ENCODE measurements at regions not wholly inside any gene's neighbourhood (a gene's known extent, or its start where the extent isn't known, plus 50 kb on each side); places are given as distances from the start of the nearest gene placed in this dataset.
"Not testable (repeated sequence)": the region's sequence is repeated elsewhere in the genome, so short reads cannot be mapped to it uniquely, and the experiment has no call there.

DNA sequence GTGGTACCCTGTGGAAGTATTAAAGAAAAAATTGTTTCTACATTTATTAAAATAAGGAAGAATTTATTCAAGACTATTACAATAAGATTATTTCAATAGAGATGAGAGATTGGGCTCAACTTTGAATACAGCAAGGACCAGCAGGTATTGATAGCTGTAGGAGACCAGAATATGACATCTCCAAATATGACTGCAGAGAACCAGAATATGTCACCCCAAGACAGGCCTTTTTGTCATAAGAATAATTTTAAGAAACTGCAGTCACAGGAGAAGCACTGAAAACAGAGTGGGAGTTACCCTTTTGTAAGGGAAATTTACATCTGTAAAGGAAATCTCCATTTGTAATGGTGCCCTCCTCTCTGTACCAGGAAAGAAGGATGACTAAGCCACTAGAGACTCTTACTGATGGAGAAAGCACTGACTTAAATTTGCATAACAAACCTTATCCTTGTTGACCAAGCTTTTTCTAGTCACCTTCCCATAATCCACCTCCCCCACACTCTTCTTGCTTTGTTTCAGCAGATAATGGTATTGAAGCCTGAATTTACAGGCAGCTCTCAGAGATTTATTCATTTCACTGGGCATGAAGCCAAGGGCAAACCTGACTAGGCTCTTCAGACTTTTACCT lies 145.1 kb upstream of the RMP24 start:
- DNase-seq = no peak

DNA sequence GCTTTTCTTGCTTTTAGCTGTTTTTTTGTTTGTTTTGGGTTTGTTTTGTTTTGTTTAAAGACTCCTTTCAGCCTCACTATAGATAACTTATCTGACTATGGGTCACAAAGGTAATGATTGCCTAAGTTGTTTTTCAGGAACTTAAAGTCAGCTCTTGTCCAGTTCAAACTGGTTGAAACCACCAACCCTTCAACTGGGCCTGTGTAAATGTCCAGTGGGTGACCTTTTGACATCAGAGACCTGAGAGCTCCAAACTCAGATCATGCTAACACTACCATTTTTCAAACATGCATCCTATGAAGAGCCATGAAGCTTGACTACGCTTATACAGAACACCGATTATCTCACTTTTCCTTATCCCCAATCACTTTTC lies 144.6 kb upstream of the RMP24 start:
- DNase-seq = no peak

DNA sequence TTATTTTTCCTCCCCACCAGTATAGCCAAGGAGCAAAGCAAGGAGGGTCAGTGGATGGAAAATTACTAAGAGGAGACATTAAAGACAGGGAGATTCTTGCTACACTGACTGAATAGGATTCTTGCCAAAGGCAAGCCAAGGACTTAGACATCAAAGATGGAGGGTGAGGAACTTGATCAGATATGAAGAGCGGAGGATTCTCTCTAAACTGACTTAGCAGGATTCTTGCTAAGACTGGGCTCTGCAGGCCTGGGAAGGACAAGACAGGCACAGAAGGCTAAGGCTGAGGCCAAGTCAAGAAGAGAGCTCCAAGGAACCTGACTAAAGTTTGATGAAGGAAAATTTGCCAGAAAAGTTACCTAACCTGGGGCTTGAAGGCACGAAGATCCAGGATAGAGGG lies 143.9 kb upstream of the RMP24 start:
- DNase-seq = no peak

DNA sequence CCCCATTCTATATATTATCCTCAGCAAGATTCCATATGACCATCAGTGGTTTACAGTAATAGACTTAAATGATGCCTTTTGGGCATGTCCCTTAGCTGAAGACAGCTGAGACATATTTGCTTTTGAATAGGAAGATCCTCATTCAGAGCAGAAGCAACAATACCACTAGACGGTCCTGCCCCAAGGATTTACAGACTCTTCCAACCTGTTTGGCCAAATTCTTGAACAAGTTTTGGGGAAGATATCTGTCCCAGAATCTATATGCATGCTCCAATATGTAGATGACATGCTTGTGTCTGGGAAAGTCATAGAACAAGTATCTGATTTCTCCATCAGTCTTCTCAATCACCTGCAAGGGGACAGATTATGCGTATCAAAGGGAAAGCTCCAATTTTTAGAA lies 137.1 kb upstream of the RMP24 start:
- no peak for DNase-seq

GRCh38 chr18:35835833-35836232 lies 136.6 kb upstream of the RMP24 start:
- no peak for DNase-seq

GRCh38 chr18:35836932-35837331 lies 135.5 kb upstream of the RMP24 start:
- DNase-seq = no peak

GRCh38 chr18:35837922-35838496 lies 134.5 kb upstream of the RMP24 start:
- DNase-seq = no peak

DNA sequence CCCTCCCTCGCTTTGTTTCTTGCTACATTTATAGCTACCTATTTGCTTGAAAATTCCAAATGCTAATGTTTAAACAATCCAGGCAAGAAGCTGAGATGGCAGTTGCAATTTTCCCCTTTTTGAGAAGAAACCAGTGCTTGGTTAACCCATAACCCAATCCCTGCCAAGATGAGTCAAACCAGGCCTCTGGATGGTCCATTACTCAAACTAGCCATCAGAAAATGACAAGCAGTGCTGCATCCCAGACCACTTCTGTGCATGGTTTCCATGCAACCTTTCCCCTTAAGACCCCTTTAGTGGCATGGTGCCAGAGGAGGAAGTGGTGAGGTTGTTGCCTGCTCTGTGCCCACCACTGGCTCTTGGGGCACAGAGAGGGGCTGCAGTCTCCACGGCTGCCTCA lies 131.2 kb upstream of the RMP24 start:
- no peak for DNase-seq

DNA sequence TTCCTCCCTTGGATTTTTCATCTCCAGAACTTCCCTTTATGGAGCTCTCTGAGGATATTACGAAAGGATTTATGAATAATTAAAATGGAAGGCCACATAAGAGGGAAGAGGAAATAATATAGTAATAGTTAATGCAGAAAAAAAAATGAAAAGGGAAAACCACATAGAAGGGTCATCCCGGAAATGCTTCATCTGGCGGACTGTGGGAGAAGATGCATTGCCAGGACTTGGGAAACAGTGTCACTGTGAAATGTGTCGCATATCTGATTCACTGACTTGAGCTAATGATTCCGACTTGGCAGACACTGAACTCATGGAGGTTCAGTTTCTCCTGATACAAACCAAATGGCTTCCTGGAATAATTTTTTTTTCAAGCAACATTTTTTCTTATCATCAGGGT lies 129.9 kb upstream of the RMP24 start:
- no peak for DNase-seq

GRCh38 chr18:35848321-35848720 lies 124.2 kb upstream of the RMP24 start:
- DNase-seq = not testable (repeated sequence)

DNA sequence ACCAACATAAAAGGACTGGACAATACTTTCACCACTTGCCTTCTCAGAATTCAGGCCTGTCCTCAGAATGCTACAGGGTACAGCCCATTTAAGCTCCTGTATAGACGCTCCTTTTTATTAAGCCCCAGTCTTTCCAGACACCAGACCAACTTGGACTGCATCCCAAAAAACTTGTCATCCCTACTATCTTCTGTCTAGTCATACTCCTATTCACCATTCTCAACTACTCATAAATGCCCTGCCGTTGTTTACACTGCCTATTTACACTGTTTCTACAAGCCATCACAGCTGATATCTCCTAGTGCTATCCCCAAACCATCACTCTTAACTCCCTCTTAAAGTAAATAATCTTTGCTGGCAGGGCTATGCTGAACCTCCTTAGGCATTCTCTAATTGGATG lies 123.2 kb upstream of the RMP24 start:
- DNase-seq = not testable (repeated sequence)

DNA sequence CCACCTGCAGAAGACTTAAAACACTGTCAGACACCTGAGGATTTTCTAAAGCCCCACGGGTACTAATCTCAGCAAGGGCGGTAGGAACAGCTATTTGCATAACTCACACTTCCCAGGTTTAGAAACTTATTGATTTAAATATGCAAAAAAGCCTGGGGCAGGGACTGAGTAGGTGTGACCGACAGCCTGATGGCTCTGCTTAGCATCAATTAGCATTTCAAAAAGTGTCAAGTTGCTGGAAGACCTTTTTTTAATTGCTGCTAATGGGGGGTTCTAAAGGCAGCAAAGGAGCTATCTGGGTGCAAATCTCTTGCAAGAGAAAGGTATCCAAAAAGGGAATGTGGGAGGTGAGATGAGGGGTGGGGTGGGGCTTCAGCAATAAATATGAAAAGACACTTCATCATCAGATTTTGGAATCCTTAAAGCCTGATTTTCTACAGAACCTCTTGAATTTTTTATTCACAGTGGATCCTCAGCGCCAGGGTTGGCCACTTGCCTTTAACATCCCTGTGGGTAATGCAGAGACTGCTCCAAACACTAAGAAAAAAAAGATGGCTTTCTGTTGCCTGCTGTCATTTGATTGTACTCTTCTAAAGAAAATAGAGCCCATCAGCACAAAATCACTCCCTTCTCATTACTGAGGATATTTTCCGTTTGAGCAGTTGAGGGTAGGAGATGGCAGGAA lies 121.1 kb upstream of the RMP24 start:
- no peak for DNase-seq

DNA sequence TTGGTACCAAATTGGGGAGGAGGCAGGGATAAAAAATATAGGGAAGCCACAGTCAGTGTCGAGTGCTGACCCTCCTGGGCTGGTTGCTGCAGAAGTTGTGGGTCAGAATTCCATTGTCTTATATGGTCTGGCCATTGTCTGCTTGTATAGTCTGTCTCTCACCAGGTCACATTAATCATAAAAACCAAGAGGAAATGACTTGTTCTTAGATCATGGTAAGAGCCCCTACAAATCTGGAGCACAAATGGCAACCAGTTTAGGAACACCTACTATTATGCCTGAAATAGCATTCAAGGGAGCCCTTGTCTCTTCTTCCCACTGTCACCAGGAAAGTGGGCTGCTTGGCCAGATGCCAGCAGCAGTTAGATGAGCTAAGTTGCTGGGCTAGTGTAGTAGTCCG lies 119.7 kb upstream of the RMP24 start:
- DNase-seq = no peak

DNA sequence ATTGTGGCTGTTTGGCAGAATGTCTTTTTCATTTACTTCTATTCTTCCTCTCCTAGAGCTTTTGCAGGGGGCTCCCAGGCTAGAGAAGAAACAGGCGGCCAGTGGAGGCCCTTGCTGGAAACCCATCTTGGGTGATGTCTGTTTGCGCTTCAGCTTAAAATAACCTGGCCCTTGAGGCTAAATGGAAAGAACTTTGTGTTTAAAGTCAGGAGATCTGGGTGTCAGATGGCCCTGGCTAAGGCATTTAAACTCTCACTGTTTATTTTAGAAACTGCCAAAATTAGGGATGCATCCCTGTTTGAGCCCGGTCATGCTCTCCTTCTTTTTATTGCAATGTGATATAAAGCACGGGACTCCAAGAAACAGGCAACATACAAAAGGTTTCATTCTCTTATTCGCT lies 118.4 kb upstream of the RMP24 start:
- no peak for DNase-seq

GRCh38 chr18:35856178-35856577 lies 116.3 kb upstream of the RMP24 start:
- DNase-seq = no peak

DNA sequence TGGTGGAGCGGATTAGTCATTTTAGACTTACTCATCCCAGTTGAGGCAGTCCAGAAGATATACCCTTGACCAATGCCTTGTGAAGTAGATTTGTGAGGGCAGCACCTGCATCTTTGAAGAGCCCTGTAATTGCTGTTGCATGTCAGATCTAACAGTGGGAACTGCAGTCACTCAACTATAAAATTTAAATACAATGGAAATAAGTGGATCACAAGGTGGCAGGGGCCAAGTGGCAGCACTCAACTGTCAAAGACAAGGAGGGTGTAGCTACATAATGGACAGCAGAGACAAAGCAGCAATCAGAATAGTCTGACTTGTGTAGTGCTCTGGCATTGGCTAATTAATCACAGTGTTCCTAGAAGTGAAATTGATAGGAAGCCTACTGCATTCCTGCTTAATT lies 115.8 kb upstream of the RMP24 start:
- DNase-seq = not testable (repeated sequence)

DNA sequence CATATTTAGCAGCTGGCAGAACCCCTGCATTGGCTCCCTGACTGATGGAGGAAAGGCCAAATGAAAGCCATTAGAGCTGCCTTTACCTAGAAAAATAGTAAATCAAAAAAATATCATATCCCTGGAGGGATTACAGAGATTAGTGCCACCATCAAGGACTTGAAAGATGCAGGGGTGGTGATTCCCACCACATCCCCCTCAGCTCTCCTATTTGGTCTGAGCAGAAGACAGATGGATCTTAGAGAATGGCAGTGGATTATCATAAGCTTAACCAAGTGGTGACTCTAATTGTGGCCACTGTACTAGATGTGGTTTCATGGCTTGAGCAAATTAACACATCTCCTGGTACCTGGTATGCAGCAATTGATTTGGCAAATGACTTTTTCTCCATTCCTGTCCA lies 114.9 kb upstream of the RMP24 start:
- DNase-seq = not testable (repeated sequence)

DNA sequence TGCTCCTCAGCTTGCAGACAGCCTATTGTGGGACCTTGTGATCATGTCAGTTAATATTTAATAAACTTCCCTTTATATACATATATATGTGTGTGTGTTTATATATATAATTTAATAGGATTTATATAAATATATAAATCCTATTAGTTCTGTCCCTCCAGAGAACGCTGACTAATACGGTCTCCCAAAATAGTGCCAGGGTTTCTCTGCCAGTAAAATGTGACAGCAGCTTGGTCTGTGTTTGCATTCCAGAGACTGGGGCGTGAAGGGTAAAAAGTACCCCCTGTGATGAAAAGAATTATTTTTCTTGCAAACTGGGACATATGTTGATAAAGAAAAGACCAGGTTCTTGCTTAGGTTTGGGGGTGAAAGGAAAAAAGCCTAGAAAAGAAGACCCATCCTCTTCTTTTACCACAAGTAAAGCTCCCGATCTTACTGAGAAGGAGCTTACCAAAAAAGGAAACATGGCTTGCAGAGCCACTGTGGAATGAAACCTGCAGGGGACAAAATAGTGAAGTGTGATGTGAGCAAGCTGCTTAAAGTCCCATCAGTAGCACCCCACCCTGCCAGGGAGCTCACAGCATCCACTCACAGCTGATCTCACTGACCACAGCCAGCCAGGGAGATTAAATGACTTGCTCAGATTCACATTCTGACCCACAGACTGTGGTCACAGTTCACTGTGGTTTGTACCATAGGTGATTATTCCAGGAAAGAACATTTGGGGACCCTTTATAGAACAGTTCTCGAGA lies 110.9 kb upstream of the RMP24 start:
- no peak for DNase-seq

DNA sequence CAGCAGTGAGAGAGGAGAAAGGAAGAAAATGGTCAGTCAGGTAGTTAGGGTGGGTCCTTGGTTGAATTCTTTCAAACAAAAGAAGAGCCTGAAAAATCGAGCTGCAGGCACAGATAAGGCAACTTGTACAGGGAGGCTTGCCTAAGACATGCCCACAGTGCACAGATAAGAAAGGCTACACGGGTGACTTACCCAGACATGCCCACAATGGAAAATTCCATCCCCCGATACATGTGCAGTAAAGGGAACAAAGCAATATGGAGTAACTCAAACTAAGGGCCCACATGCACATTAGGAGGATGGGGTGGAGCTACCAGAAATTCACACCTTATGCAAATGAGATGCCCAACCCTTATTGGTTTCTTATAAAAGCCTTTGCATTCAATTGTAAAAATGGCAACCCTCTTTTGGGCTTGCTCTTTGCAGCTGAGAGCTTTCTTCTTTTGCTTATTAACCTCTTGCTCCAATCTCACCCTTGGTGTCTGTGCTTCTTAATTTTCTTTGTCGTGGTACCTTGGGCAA lies 110.3 kb upstream of the RMP24 start:
- DNase-seq = no peak

DNA sequence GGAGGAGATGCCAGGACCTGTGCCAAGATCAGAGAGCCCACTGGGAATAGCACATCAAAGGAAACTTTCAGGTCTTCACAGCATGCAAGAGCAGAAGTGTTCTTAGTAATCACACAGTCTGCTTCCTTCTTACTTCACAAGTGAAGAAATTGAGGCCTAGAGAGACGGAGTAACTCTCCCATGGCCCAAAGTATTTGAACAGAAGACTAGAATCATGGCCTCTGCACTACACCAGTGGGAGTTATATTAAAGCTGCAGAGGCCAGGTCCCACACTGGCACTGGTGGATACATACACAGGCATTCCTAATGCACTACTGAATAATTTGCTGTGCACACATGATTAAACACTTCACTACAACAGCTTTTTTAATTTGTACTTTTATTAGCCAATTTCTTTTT lies 107.6 kb upstream of the RMP24 start:
- DNase-seq = no peak

DNA sequence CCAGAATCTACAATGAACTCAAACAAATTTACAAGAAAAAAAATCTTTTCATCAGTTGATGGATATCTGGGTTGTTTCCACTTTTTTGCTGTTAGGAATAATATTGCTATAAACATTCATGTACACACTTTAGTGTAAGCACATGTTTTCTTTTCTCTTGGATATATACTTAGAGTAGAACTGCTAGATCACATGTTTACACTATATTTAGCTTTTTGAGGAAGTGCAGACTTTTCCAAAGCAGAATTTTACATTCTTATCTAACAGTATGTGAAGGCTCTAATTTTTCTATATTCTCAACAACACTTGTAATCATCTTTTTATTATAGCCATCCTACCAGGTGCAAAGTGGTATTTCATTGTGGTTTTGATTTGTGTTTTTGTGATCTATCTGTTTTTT lies 103.6 kb upstream of the RMP24 start:
- DNase-seq = no peak

GRCh38 chr18:35871337-35871736 lies 101.1 kb upstream of the RMP24 start:
- no peak for DNase-seq

GRCh38 chr18:35875566-35875965 lies 96.9 kb upstream of the RMP24 start:
- DNase-seq = no peak

DNA sequence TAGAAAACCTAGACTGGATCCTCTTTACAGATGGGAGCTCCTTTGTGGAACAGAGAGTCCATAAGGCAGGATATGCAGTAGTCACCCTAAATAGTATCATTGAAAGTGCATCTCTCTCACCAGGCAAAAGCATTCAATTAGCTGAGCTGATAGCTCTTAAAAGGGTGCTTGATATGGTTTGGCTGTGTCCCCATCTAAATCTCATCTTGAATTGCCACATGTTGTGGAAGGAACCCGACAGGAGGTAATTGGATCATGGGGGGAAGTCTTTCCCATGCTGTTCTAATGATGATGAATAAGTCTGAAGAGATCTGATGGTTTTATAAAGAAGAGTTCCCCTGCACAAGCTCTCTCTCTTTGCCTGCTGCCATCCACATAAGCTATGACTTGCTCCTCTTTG lies 96.2 kb upstream of the RMP24 start:
- DNase-seq = no peak

Measured in SW 1271 (cell line).